ENCODE measurements at regions not wholly inside any gene's neighbourhood (a gene's known extent, or its start where the extent isn't known, plus 50 kb on each side); places are given as distances from the start of the nearest gene placed in this dataset.

DNA sequence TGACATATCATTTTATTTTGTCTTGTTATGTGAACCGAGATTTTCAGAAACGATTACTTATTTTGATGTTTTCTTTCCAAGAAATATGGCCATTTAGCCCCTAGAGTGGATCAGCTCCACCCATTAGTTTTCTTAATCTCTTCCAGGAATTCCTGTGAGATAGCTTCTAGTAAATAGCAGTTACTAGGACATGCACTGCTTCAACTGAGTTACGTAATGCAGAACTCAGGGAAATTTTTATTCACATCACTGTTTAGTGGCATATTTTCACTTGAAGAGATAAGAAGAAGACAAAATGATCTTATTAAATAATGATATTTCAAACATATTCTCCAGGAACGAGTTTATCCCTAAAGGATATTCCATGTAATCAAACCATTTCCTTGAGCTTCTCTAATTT is 573.5 kb upstream of the CNTNAP5 start:
- intact Hi-C loops (cut with micrococcal nuclease), result no loop called here
- TF ChIP-seq, protein P1, sequence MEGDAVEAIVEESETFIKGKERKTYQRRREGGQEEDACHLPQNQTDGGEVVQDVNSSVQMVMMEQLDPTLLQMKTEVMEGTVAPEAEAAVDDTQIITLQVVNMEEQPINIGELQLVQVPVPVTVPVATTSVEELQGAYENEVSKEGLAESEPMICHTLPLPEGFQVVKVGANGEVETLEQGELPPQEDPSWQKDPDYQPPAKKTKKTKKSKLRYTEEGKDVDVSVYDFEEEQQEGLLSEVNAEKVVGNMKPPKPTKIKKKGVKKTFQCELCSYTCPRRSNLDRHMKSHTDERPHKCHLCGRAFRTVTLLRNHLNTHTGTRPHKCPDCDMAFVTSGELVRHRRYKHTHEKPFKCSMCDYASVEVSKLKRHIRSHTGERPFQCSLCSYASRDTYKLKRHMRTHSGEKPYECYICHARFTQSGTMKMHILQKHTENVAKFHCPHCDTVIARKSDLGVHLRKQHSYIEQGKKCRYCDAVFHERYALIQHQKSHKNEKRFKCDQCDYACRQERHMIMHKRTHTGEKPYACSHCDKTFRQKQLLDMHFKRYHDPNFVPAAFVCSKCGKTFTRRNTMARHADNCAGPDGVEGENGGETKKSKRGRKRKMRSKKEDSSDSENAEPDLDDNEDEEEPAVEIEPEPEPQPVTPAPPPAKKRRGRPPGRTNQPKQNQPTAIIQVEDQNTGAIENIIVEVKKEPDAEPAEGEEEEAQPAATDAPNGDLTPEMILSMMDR (IDR thresholded peaks at IDR 0.05), result no peak
- WGBS (ENCODE audit: insufficient coverage), result no CpG with 5 or more reads among the region's 4 CpGs
- H3K79me2 ChIP-seq (ENCODE audit: insufficient read depth, low read length), result no peaks in the 10 kb centered on the region
- peaks cover 0 to 6% of the 10 kb centered on the region in 2 donors for H3K9me3 ChIP-seq (replicated peaks in 1 of 2; ENCODE audit: control insufficient read depth in 1 of 2, insufficient read depth in 1 of 2, low read length in 2 of 2)
- Mint-ChIP-seq H3K36me3 (no peaks in the 10 kb centered on the region), H3K27ac (no peak overlapping the region), H3K9me3 (peaks cover 0 to 9% (median 4%) of the 10 kb centered on the region in 7 donors), H3K4me3 (no peak overlapping the region), H3K27me3 (ENCODE audit: low read depth in 3 of 3) (peaks cover 0 to 2% (median 0%) of the 10 kb centered on the region in 3 donors), H3K4me1 (no peaks in the 10 kb centered on the region)
- no peak overlapping the region for H3K9ac ChIP-seq (ENCODE audit: insufficient read depth, low read length, poor library complexity, severe bottlenecking)
- no peak overlapping the region for H3K27ac ChIP-seq (ENCODE audit: low read depth in 1 of 2, low read length in 2 of 2)
- H3K27me3 ChIP-seq (ENCODE audit: control insufficient read depth in 2 of 2, insufficient read depth in 2 of 2, low read length in 2 of 2), result no peaks in the 10 kb centered on the region
- no peak overlapping the region for H2AFZ ChIP-seq (ENCODE audit: insufficient read depth, low read depth, low read length, poor library complexity, severe bottlenecking)
- H4K20me1 ChIP-seq (ENCODE audit: insufficient read depth, low read length), result no peaks in the 10 kb centered on the region
- no peak for DNase-seq
- no peaks in the 10 kb centered on the region for H3K36me3 ChIP-seq (replicated peaks in 1 of 2; ENCODE audit: control insufficient read depth in 1 of 2, insufficient read depth in 2 of 2, low read length in 2 of 2)
- no peaks in the 10 kb centered on the region for H3K4me1 ChIP-seq (ENCODE audit: control insufficient read depth in 1 of 2, insufficient read depth in 2 of 2, low read length in 2 of 2)
- H3K4me3 ChIP-seq (replicated peaks in 1 of 3; ENCODE audit: low read depth in 2 of 3, low read length in 3 of 3), result no peak overlapping the region
- no peak overlapping the region for H3K4me2 ChIP-seq (replicated peaks; ENCODE audit: extremely low read depth, low read length, poor library complexity, severe bottlenecking)

DNA sequence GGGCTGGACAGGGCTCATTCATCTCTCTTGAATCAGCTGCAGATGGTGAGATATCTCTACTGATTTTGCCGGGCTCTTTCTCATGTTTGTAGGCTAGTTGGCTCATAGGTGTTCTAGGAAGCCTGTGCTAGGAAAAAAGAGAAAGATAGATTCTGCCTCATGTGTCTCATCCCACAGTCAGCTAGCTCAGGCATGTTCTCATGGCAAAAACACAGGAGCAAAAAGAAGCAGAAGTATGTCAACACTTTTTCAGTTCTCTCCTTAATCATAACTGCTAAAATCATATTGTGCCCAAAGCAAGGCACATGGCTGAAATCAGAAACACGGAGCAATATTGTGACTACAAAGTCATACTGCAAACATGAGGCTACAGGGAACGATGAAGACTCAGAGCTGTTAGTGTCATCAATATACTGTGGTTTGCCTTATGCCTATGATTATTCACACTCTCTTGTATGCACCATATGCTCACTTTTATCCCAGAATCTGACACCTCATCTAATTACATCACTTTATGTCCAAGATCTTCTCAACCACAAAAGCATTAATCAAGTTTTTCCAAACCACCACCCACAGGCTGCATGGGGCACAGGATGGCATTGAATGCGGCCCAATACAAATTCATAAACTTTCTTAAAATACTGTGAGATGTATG is 571.9 kb upstream of the CNTNAP5 start:
- Histone ChIP-seq H3K9me3 (replicated peaks in 1 of 2; ENCODE audit: control insufficient read depth in 1 of 2, insufficient read depth in 1 of 2, low read length in 2 of 2) (peaks cover 0 to 6% of the 10 kb centered on the region in 2 donors), H3K9ac (ENCODE audit: insufficient read depth, low read length, poor library complexity, severe bottlenecking) (no peak overlapping the region), H3K4me1 (ENCODE audit: control insufficient read depth in 1 of 2, insufficient read depth in 2 of 2, low read length in 2 of 2) (no peaks in the 10 kb centered on the region), H3K27ac (ENCODE audit: low read depth in 1 of 2, low read length in 2 of 2) (no peak overlapping the region), H3K79me2 (ENCODE audit: insufficient read depth, low read length) (no peaks in the 10 kb centered on the region), H2AFZ (ENCODE audit: insufficient read depth, low read depth, low read length, poor library complexity, severe bottlenecking) (no peak overlapping the region), H3K36me3 (replicated peaks in 1 of 2; ENCODE audit: control insufficient read depth in 1 of 2, insufficient read depth in 2 of 2, low read length in 2 of 2) (no peaks in the 10 kb centered on the region), H4K20me1 (ENCODE audit: insufficient read depth, low read length) (no peaks in the 10 kb centered on the region), H3K4me2 (replicated peaks; ENCODE audit: extremely low read depth, low read length, poor library complexity, severe bottlenecking) (no peak overlapping the region), H3K27me3 (ENCODE audit: control insufficient read depth in 2 of 2, insufficient read depth in 2 of 2, low read length in 2 of 2) (no peaks in the 10 kb centered on the region), H3K4me3 (replicated peaks in 1 of 3; ENCODE audit: low read depth in 2 of 3, low read length in 3 of 3) (no peak overlapping the region)
- DNase-seq, result no peak
- Mint-ChIP-seq H3K4me3 (no peak overlapping the region), H3K9me3 (peaks cover 0 to 9% (median 4%) of the 10 kb centered on the region in 7 donors), H3K36me3 (no peaks in the 10 kb centered on the region), H3K27ac (no peak overlapping the region), H3K27me3 (ENCODE audit: low read depth in 3 of 3) (peaks cover 0 to 2% (median 0%) of the 10 kb centered on the region in 3 donors), H3K4me1 (no peaks in the 10 kb centered on the region)
- 92% methylated on average over 2 of the region's 4 CpGs for WGBS (ENCODE audit: insufficient coverage)
- TF ChIP-seq, protein P1 (IDR thresholded peaks at IDR 0.05), result no peak
- intact Hi-C loops (cut with micrococcal nuclease), result no loop called here

Data from CD14-positive monocyte (primary cell).